Cardiac muscle cell (in vitro differentiated cells and primary cell): ENCODE measurements at regions not wholly inside any gene's neighbourhood (a gene's known extent, or its start where the extent isn't known, plus 50 kb on each side); places are given as distances from the start of the nearest gene placed in this dataset.

Experiments used
- DNase-seq, 2 donors: peaks; one replicate each; pipeline versions ENCODE4 v3.0.0 to v3.0.0-alpha.2; 2010 to 2017; ENCODE audit warnings: low read depth in 1 of 2, low spot score in 1 of 2
- H3K27ac ChIP-seq: fragments of 200-600 bp; sonication (generic); 2 replicates; pipeline ENCODE4 v1.5.1; 2016
- H3K27me3 ChIP-seq: fragments of 200-600 bp; sonication (generic); 2 replicates; pipeline ENCODE4 v1.6.0; 2016; ENCODE audit warnings: control low read depth
- H3K36me3 ChIP-seq: fragments of 200-600 bp; sonication (generic); 2 replicates; pipeline ENCODE4 v1.5.1; 2016; ENCODE audit warnings: control low read depth
- H3K4me1 ChIP-seq: fragments of 200-600 bp; sonication (generic); 2 replicates; pipeline ENCODE4 v1.8.1; 2017; ENCODE audit warnings: low read depth, mild to moderate bottlenecking, mixed run types
- H3K4me3 ChIP-seq: fragments of 200-600 bp; sonication (generic); 2 replicates; pipeline ENCODE4 v1.5.1; 2016; ENCODE audit warnings: mild to moderate bottlenecking
- H3K9me3 ChIP-seq: fragments of 200-600 bp; sonication (generic); 2 replicates; pipeline ENCODE4 v1.5.1; 2017; ENCODE audit warnings: low read depth, mild to moderate bottlenecking, control low read depth
- TF ChIP-seq, protein P1 (sequence below): IDR thresholded peaks from 2 replicates; pipeline ENCODE4 v1.5.1; 2012; ENCODE audit warnings: low read depth, mild to moderate bottlenecking, low read length

DNA sequence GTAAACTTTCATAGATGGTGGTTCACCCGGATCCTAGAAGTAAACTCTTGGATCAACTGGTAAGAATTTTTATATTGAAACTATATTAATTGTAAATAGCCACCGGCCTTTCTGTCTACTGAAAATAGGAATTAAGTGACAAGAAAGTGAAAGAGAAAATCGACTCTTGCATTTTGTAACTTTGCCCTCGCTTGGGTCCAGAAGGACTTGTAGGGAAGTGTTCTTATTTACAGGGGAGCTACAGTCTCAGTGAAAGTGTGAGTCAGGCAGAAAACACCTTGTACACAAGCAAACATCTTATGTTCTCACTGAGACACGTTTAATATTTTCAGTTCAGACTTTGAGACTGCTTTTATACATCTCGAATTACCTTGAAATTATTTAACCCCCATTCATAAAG is 238.9 kb downstream of the BLID start:
- no peaks in the 10 kb centered on the region for H3K9me3 ChIP-seq

DNA sequence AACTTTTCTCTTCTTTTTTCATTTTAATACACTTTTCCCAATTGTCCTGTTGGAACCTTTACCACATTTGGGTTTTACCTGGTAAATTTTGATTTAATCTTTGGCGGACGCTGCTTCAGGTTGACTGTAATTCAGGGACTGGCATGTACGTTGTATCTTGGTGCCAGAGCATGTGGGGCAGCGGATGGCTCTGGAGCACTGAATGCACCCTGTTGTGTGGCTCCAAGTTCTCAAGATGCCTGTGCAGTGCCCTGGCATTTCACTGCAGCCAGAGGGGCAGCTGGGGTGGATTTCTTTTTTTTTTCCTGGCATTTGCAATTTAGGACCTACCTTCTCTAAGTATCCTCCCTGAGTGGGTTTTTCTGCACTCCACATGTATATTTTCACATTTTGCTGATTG is 242.2 kb downstream of the BLID start:
- TF ChIP-seq, protein P1, sequence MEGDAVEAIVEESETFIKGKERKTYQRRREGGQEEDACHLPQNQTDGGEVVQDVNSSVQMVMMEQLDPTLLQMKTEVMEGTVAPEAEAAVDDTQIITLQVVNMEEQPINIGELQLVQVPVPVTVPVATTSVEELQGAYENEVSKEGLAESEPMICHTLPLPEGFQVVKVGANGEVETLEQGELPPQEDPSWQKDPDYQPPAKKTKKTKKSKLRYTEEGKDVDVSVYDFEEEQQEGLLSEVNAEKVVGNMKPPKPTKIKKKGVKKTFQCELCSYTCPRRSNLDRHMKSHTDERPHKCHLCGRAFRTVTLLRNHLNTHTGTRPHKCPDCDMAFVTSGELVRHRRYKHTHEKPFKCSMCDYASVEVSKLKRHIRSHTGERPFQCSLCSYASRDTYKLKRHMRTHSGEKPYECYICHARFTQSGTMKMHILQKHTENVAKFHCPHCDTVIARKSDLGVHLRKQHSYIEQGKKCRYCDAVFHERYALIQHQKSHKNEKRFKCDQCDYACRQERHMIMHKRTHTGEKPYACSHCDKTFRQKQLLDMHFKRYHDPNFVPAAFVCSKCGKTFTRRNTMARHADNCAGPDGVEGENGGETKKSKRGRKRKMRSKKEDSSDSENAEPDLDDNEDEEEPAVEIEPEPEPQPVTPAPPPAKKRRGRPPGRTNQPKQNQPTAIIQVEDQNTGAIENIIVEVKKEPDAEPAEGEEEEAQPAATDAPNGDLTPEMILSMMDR, result no peak
- H3K27ac ChIP-seq, result no peak overlapping the region
- no peaks in the 10 kb centered on the region for H3K27me3 ChIP-seq
- no peaks in the 10 kb centered on the region for H3K36me3 ChIP-seq
- peaks cover 10% of the 10 kb centered on the region for H3K4me1 ChIP-seq
- H3K9me3 ChIP-seq, result no peaks in the 10 kb centered on the region
- no peak overlapping the region for H3K4me3 ChIP-seq
- DNase-seq, result no peak

More for the DNA sequence above, 238.9 kb downstream of the BLID start:
- Histone ChIP-seq H3K27ac (no peak overlapping the region), H3K4me3 (no peak overlapping the region), H3K4me1 (peaks cover 10% of the 10 kb centered on the region), H3K27me3 (no peaks in the 10 kb centered on the region), H3K36me3 (no peaks in the 10 kb centered on the region)
- TF ChIP-seq, protein P1, result no peak
- DNase-seq, result no peak

DNA sequence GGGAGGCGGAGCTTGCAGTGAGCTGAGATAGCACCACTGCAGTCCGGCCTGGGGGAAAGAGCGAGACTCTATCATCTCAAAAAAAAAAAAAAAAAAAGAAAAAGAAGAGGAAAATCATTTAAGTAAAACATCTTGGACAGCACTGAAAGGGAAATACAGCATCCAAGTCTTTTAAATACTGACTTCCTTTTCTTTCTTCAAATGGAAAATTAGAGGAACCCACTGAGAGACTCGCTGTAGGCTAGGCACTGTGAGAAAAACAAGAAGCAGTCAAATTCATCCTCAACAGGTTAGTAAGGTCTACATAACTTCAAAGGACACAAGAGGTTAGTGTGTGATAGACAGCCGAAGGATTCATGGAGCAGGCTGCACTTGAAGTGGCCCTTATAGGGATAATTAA is 243.7 kb downstream of the BLID start:
- peaks cover 10% of the 10 kb centered on the region for H3K4me1 ChIP-seq
- DNase-seq, result peak in 1 of 2 donors; percentile 54
- peak overlapping the region; percentile 45 for H3K27ac ChIP-seq
- H3K36me3 ChIP-seq, result no peaks in the 10 kb centered on the region
- TF ChIP-seq, protein P1, result no peak
- H3K4me3 ChIP-seq, result no peak overlapping the region
- no peaks in the 10 kb centered on the region for H3K27me3 ChIP-seq
- H3K9me3 ChIP-seq, result no peaks in the 10 kb centered on the region

DNA sequence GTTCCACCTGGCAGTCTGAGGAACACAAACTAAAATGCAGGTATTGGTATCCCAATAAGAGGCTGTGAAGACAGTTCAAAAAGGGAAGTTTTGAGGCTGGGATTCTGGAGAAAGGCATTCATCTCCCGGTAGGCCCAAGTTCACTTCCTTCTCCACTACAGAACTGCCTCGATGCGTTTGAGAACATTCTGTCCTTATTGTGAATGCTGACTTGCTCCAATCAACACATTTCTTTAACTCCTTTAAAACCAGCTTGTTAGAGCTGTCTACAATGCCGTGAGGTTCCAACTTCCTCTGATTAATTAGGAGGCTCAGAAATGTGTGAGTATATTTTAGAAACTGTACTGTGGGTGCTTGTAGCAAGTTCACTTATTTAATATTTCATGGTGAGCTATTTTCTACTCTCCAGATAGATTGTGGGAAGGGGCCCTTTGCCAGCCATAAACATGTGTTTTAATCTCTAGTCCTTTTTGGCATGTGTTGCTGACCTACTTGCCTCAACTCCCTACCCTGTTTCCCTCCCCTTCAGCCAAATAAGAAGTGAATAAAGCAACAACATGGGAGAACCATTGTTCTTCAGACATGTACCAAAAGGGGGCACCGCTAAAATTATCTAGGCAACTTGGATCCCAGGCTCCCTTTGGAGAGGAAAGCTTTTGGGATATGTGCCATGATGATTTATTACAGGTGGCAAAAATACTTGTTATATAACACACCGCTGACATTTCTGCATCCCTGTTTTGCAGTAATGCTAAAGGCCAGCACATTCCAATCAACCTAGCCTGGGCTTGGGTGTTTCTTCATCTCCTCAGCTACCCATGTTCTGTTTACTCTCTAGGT is 245.6 kb downstream of the BLID start:
- no peak overlapping the region for H3K4me3 ChIP-seq
- TF ChIP-seq, protein P1, result peak; percentile 23

DNA sequence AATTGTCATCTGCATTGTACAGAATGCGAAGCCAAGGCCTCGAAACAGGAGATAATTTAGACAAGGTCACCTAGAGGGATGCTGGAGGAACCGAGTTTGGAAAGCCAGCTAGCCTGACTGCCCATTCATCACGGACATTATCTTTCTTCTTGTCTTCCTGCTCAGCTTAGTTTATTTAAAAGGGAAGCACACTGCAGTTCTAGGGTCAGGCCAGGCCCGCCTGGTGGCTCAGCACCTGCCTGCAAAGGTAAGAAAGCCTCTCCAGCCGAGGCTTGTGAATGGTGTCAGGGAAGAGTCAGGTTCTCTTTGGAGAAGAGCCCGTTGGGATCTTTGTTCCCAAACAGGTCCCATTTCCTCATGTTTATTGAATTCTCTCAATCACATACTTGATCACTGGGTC is 246.5 kb downstream of the BLID start:
- TF ChIP-seq, protein P1, result no peak
- Histone ChIP-seq H3K4me1 (peaks cover 10% of the 10 kb centered on the region), H3K36me3 (no peaks in the 10 kb centered on the region), H3K9me3 (no peaks in the 10 kb centered on the region), H3K4me3 (no peak overlapping the region), H3K27me3 (no peaks in the 10 kb centered on the region), H3K27ac (no peak overlapping the region)
- no peak for DNase-seq

More for the DNA sequence above, 245.6 kb downstream of the BLID start:
- Histone ChIP-seq H3K9me3 (no peaks in the 10 kb centered on the region), H3K4me1 (peaks cover 10% of the 10 kb centered on the region), H3K36me3 (no peaks in the 10 kb centered on the region), H3K27me3 (no peaks in the 10 kb centered on the region), H3K27ac (no peak overlapping the region)
- DNase-seq, result peak; percentile 8 to 48
